Fibroblast of the aortic adventitia (primary cell): ENCODE measurements at regions not wholly inside any gene's neighbourhood (a gene's known extent, or its start where the extent isn't known, plus 50 kb on each side); places are given as distances from the start of the nearest gene placed in this dataset.
"Not testable (repeated sequence)": the region's sequence is repeated elsewhere in the genome, so short reads cannot be mapped to it uniquely, and the experiment has no call there.

ENCODE experiments used
- DNase-seq: peaks from one replicate; pipeline ENCODE4 v3.0.0-alpha.2; 2010; ENCODE audit warnings: low read depth
- H3K4me3 ChIP-seq: 2 replicates; pipeline ENCODE4 v1.5.1; 2011; ENCODE audit warnings: low read depth, mild to moderate bottlenecking, control low read depth, low read length, moderate library complexity

DNA sequence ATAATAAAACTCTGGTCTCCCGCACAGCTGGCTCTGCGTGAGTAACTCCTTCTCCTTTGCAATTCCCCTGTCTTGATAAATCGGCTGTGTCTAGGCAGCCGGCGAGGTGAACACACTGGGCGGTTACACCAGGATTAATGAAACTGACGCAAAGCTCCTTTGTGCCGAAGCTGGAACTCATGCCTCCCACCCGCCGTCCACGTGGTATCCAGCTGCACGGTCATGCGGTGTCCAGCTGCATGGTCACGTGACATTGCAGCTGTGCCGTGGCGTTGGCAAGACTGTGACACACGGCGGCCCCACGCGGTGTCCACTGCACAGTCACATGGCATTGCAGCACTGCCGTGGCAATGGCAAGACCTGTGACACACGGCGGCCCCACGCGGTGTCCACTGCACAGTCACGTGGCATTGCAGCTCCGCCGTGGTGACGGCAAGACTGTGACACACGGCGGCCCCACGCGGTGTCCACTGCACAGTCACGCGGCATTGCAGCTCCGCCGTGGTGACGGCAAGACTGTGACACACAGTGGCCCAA lies 350.6 kb downstream of the CNTNAP3B start:
- not testable (repeated sequence) for H3K4me3 ChIP-seq, DNase-seq

DNA sequence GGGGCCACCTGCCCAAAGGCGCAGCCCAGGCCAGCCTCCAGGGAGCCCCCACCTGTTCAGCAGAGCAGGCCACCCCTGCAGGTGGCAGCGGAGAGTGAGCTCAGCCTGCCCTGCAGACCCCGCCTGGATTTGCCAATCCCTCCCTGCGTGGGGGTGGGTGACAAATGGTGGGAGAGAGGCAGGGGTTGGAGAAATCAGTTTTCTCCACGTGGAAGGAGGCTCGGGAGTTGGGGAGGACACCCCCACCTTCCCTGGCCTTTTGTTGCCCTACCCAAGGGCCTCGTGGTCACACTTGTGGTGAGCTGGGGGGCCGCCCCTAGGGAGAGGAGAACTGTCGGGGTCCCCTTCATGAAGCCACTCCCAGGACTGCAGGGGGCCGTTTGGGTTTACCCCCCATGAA lies 351.7 kb downstream of the CNTNAP3B start:
- not testable (repeated sequence) for DNase-seq, H3K4me3 ChIP-seq

DNA sequence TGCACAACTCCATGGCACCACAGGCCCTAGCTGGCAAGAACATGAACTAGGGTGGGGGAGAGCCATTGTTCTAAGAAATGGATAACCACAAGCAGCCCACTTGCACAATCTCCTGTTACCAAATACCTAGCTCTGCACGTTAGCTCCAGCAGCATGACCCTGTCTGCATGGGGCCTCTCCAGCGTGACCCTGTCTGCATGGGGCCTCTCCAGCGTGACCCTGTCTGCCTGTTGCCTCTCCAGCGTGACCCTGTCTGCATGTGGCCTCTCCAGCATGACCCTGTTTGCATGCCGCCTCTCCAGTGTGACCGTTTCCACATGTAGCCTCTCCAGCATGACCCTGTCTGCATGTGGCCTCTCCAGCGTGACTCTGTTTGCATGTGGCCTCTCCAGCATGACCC lies 356.7 kb downstream of the CNTNAP3B start:
- H3K4me3 ChIP-seq, DNase-seq: not testable (repeated sequence)

- DNase-seq, H3K4me3 ChIP-seq: not testable (repeated sequence)
Observed at GRCh38 chr9:41771693-41772092, 357.5 kb downstream of the CNTNAP3B start.

- not testable (repeated sequence) for DNase-seq, H3K4me3 ChIP-seq
Observed at GRCh38 chr9:41754822-41755221, 374.4 kb downstream of the CNTNAP3B start.

DNA sequence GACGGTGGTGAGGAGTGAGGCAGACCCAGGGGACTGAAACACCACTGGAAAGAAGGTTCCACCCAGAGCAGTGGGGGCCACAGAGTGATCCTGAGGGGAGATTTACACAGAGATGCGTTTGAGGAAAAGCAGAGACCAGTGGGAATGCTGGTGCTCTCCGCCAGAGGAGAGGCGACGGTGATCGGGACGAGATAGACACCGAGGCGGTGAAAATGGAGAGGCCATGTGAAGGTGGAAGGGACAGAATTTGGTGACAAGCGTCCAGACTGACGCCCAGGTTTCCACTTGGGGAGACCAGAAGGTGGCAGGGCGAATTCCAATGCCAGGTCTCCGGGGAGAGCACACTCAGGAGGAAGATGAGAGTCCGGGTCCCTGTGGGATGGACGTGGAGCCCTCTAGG lies 374.8 kb downstream of the CNTNAP3B start:
- H3K4me3 ChIP-seq, DNase-seq: not testable (repeated sequence)

DNA sequence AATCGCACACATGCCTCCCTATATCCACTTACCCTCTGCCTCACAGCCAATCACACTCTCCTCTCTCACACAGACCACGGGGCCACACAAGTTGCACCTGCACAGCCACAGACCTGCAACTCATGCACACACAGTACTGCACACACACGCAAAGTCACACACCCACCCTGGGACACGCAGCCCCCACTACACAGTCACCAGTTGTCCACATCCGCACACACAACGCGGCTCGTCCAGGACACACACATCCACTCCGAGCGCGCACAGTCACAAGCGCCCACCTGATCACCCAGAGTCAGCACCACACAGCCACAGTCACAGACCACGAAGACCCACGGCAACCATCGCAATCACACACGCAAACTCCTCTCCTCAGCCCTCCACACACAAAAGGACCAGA lies 387.3 kb downstream of the CNTNAP3B start:
- not testable (repeated sequence) for H3K4me3 ChIP-seq, DNase-seq

- peak overlapping the region; percentile 37 for H3K4me3 ChIP-seq
- DNase-seq = not testable (repeated sequence)
Observed at GRCh38 chr9:41741173-41741572, 388.1 kb downstream of the CNTNAP3B start.

GRCh38 chr9:41738681-41739080 lies 390.5 kb downstream of the CNTNAP3B start:
- not testable (repeated sequence) for DNase-seq, H3K4me3 ChIP-seq

DNA sequence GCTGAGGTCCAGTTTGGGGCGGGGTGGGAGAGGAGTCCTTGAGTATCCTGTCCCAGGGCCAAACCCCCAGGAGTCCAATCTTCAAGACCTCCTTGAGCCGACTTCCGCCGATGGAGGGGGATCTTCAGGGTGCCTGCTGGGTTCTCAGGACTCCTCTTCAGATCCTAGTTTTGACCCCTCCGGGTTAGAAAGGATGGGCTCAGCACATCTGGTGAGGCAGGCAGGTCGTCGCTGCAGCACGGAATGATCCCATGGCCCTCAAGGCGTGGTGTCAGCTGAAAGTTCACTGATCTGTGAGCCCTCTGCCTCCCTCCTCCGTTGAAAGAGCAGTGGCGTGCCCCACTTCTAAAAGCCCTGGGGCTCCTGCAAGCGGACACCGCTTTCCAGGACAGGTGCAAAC lies 430.0 kb downstream of the CNTNAP3B start:
- DNase-seq, H3K4me3 ChIP-seq: not testable (repeated sequence)

DNA sequence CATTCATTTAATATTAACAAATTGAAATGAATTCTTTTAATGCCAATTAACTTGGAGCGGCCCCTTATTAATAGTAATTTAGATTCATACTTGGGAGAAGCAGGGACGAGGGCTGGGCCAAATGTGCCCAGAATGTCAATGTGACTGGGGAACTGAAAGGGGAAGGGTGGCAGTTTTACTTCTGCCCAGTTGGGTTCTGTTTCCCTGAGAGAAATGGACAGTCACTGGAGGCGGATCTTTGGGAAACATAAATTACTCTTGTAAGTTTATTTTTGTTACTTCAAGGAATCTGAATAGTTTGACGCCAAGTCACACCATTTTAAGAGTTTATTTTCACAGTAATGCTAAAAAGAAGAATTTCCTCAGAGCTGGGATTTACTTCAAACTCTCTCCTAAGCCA lies 432.1 kb downstream of the CNTNAP3B start:
- peak; percentile 17 for DNase-seq

DNA sequence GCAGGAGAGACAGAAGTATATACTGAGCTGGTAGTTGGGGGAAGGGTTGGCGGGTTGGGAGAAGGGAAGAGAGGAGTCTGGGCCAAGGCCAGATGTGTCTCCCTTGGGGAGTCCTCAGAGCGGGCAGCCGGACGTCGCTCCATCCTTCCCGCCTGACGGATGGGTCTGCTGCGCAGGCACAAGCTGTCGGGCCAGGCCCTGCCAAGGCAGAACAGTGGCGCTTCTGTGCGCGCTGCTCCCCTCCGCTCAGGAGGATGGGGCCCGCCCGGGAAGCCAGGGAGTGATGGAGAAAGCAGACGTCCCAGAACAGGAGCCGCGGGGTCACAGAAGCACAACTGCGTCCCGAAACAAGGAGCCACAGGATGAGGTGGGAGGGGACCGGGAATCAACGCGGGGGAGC lies 449.9 kb downstream of the CNTNAP3B start:
- not testable (repeated sequence) for DNase-seq

More for the DNA sequence above, 432.1 kb downstream of the CNTNAP3B start:
- H3K4me3 ChIP-seq = not testable (repeated sequence)

DNA sequence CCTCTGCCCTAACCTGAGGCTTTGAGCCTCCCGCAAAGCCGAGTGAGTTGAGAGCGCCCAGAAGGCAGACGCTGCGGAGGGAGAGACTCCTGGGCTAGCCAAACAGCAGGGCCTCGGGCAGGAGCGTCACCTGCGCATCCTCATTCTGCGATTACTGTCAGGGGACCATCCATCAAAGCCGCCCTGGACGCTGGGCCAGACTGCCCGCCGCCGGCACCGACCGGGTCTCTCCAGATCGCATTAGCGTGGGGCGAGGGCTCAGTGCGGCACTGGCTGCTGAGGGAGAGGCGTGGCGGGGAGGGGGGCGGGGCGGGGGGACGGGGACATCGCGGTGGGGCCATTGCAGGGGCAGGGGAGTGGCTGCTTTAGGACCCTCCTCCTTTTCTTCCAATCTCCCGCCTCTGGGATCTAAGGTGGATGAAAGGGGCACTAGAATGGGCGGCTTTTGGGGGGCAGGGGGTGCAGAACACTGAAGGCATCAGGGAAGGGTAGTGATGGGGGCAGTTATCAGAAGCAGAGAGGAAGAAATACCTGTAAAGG lies 465.7 kb downstream of the CNTNAP3B start:
- not testable (repeated sequence) for H3K4me3 ChIP-seq, DNase-seq

More for the DNA sequence above, 449.9 kb downstream of the CNTNAP3B start:
- not testable (repeated sequence) for H3K4me3 ChIP-seq

GRCh38 chr9:41658706-41659105 lies 469.6 kb upstream of the ZNG1F start:
- not testable (repeated sequence) for H3K4me3 ChIP-seq, DNase-seq

GRCh38 chr9:41658116-41658515 lies 469.0 kb upstream of the ZNG1F start:
- not testable (repeated sequence) for H3K4me3 ChIP-seq, DNase-seq

- H3K4me3 ChIP-seq, DNase-seq: not testable (repeated sequence)
Observed at GRCh38 chr9:41657141-41657540, 468.0 kb upstream of the ZNG1F start.

DNA sequence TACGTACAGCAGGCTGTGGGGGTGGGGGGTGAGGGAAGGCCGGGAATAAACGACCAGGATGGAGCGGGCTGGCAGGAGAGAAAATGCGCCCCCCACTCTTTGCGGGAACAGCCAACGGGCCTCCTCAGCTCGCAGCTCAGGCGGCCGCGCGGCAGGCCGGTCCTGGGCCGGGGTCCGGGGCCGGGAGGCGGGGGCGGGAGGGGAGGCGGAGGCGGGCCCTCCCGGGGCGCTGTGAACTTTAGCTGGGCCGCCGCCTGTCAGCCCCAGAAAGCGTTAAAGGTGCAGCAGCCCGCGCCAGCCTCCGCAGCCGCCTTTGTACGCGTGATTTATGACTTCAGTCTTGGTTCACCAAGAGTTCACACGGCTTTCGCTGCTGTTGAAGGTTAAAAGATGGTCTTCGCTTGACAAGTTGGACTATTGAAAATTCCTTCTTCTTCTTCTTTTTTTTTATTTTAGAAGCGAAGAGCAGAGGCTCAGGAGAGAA lies 466.0 kb upstream of the ZNG1F start:
- H3K4me3 ChIP-seq = not testable (repeated sequence)
- peak; percentile 8 for DNase-seq

- not testable (repeated sequence) for H3K4me3 ChIP-seq, DNase-seq
Observed at GRCh38 chr9:41654349-41654748, 465.2 kb upstream of the ZNG1F start.

DNA sequence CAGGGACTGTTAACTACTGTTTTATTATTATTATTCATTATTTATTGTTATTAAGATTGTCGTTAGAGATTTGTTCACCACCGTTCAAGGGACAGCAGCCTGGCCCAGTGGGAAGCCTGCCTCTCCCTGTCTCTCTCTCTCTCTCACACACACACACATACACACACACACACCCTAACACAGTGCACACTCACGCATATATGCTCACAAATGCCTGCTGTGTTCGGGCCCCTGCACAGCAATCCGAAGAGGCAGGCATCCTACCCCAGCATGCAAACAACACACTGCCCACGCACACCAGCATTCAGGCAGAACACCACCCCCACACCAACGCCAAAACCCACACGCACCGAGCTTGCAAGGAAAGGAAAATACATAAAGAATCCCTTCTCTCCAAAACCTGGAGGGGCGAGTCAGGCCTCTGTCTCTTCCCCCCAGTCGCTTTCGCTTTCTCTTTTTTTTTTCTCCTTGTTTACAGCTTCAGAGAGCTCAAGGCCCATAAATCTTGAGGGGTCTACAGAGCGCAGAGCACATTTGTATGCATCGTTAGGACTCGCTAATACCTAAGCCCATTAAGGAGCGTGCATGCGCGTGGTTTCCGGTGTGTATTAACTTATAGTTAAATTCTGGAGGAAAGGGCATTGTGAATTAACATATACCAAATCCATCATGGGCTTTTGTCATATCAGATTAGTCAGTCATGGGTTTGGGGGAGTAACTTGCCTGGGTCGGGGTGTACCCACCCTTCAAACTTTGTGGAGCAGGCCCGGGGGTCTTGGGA lies 464.6 kb upstream of the ZNG1F start:
- DNase-seq, H3K4me3 ChIP-seq: not testable (repeated sequence)

DNA sequence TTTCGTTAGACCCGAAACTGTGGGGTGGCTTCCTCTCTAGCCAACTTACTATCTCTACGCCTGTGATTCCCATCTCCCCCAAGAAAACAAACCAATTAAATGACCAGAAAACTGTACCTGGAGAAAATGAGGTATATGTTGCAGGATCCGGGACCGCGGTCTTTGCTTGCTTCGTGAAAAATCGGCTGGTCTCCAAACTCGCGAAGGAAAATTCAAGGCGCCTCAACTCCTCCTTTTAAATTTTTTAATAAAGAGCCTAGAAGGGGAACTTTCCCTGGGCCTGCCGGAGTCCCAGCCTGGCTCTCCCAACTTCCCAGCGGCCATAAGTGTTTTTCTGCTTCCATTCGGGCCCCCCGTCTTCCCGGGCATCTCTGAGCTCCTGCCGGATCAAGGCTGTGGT lies 463.7 kb upstream of the ZNG1F start:
- H3K4me3 ChIP-seq, DNase-seq: not testable (repeated sequence)
